Thyroid gland (tissue), 4 donors: ENCODE measurements at regions not wholly inside any gene's neighbourhood (a gene's known extent, or its start where the extent isn't known, plus 50 kb on each side); places are given as distances from the start of the nearest gene placed in this dataset.

ENCODE experiments used
- CTCF ChIP-seq, 6 experiments: fragments of 200-600 bp in 3 of 6; fragments of 450-650 bp in 3 of 6; sonication (generic) in 3 of 6; IDR thresholded peaks; one replicate each; pipeline ENCODE4 v1.5.1; 2016 to 2019; ENCODE audit warnings: antibody characterized with exemption in 6 of 6, mild to moderate bottlenecking in 2 of 6, inconsistent platforms in 1 of 6, moderate library complexity in 1 of 6
- POLR2A ChIP-seq, 2 donors: fragments of 450-650 bp; IDR thresholded peaks; one replicate each; pipeline ENCODE4 v1.6.1; 2017; ENCODE audit warnings: antibody characterized with exemption in 2 of 2, mild to moderate bottlenecking in 2 of 2, moderate library complexity in 1 of 2

- TF ChIP-seq CTCF (IDR thresholded peaks at IDR 0.05) = no peak
- TF ChIP-seq POLR2A (IDR thresholded peaks at IDR 0.05) = no peak
These were observed 299.3 kb upstream of the DDI1 start for GRCh38 chr11:103737037-103737622.
